ENCODE measurements at regions not wholly inside any gene's neighbourhood (a gene's known extent, or its start where the extent isn't known, plus 50 kb on each side); places are given as distances from the start of the nearest gene placed in this dataset.

DNA sequence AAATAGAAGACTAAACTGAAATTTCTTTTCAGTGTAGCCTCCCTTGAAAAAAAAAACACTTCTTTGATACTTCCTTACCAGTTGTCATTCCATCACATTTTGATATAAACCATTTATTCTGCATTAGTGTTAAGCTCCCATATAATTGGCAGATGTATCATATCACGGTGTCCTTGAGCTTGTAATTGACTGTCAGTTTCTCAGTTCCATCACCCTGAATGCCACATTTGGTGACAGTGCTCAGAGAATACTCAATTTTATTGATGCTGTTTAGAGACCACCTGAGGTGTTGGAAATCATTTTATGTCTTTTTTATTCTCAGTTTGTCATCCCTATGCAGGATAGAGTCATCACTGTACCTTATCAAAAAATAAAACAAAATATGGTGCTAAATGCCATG is 1528.2 kb downstream of the RAPGEF2 start:
- no peak for TF ChIP-seq POLR2A (IDR thresholded peaks at IDR 0.05)
- TF ChIP-seq, protein P1, sequence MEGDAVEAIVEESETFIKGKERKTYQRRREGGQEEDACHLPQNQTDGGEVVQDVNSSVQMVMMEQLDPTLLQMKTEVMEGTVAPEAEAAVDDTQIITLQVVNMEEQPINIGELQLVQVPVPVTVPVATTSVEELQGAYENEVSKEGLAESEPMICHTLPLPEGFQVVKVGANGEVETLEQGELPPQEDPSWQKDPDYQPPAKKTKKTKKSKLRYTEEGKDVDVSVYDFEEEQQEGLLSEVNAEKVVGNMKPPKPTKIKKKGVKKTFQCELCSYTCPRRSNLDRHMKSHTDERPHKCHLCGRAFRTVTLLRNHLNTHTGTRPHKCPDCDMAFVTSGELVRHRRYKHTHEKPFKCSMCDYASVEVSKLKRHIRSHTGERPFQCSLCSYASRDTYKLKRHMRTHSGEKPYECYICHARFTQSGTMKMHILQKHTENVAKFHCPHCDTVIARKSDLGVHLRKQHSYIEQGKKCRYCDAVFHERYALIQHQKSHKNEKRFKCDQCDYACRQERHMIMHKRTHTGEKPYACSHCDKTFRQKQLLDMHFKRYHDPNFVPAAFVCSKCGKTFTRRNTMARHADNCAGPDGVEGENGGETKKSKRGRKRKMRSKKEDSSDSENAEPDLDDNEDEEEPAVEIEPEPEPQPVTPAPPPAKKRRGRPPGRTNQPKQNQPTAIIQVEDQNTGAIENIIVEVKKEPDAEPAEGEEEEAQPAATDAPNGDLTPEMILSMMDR (IDR thresholded peaks at IDR 0.05), result no peak
